Mesenchymal stem cell (in vitro differentiated cells and primary cell): ENCODE measurements at regions not wholly inside any gene's neighbourhood (a gene's known extent, or its start where the extent isn't known, plus 50 kb on each side); places are given as distances from the start of the nearest gene placed in this dataset.
"Not testable (repeated sequence)": the region's sequence is repeated elsewhere in the genome, so short reads cannot be mapped to it uniquely, and the experiment has no call there.

Experiments
- DNase-seq: peaks from one replicate; pipeline ENCODE4 v3.0.0-alpha.2; 2013
- H2AFZ ChIP-seq: one replicate; pipeline ENCODE4 v1.6.1; 2013; ENCODE audit warnings: low read depth, mild to moderate bottlenecking, control low read depth, inconsistent platforms, low read length, moderate library complexity
- H2AK5ac ChIP-seq: 2 replicates; pipeline ENCODE4 v1.6.1; 2013; ENCODE audit warnings: low read length, moderate library complexity, mild to moderate bottlenecking, inconsistent platforms; ENCODE audit not compliant: severe bottlenecking
- H2BK120ac ChIP-seq: one replicate; pipeline ENCODE4 v1.6.1; 2013; ENCODE audit warnings: low read depth, mild to moderate bottlenecking, inconsistent platforms, low read length, moderate library complexity
- H2BK12ac ChIP-seq, 2 experiments: one replicate each; pipeline ENCODE4 v1.6.1; 2013; ENCODE audit warnings: inconsistent platforms in 2 of 2, low read length in 2 of 2, mild to moderate bottlenecking in 2 of 2, moderate library complexity in 2 of 2, control low read depth in 1 of 2
- H2BK15ac ChIP-seq: one replicate; pipeline ENCODE4 v1.6.1; 2013; ENCODE audit warnings: mild to moderate bottlenecking, low read depth, inconsistent platforms; ENCODE audit not compliant: poor library complexity, severe bottlenecking
- H2BK5ac ChIP-seq: 2 replicates; pipeline ENCODE4 v1.6.1; 2013; ENCODE audit warnings: low read depth, mild to moderate bottlenecking, low read length, control low read depth, inconsistent platforms; ENCODE audit not compliant: poor library complexity, severe bottlenecking
- H3K14ac ChIP-seq, 2 experiments: one replicate each; pipeline ENCODE4 v1.6.1; 2013; ENCODE audit warnings: inconsistent platforms in 2 of 2, low read length in 2 of 2, control low read depth in 1 of 2, mild to moderate bottlenecking in 1 of 2, moderate library complexity in 1 of 2
- H3K18ac ChIP-seq, 2 experiments: one replicate each; pipeline ENCODE4 v1.6.1; 2013; ENCODE audit warnings: inconsistent platforms in 2 of 2, low read length in 2 of 2, control low read depth in 1 of 2, low read depth in 1 of 2, mild to moderate bottlenecking in 1 of 2
- H3K23ac ChIP-seq, 2 experiments: one replicate each; pipeline ENCODE4 v1.6.1; 2013; ENCODE audit warnings: inconsistent platforms in 2 of 2, low read length in 2 of 2, mild to moderate bottlenecking in 2 of 2, moderate library complexity in 2 of 2, control low read depth in 1 of 2
- H3K27ac ChIP-seq: 2 replicates; pipeline ENCODE4 v1.5.1; 2013; ENCODE audit warnings: mild to moderate bottlenecking, moderate library complexity, low read length, control low read depth, inconsistent platforms; ENCODE audit not compliant: poor library complexity, severe bottlenecking
- H3K27me3 ChIP-seq, 2 experiments: 2 replicates each; pipeline versions ENCODE4 v1.6.1 to v1.7.0; 2013; ENCODE audit warnings: low read length in 2 of 2, mild to moderate bottlenecking in 2 of 2, moderate library complexity in 2 of 2, control low read depth in 1 of 2, inconsistent platforms in 1 of 2; ENCODE audit not compliant: control insufficient read depth in 1 of 2, insufficient read depth in 1 of 2
- H3K36me3 ChIP-seq, 2 experiments: 2 replicates each; pipeline versions ENCODE4 v1.6.1 to v1.7.0; 2013; ENCODE audit warnings: low read length in 2 of 2, control low read depth in 1 of 2, inconsistent platforms in 1 of 2, low read depth in 1 of 2, mild to moderate bottlenecking in 1 of 2; ENCODE audit not compliant: insufficient read depth in 2 of 2, control insufficient read depth in 1 of 2
- H3K4ac ChIP-seq, 2 experiments: one replicate each; pipeline ENCODE4 v1.6.1; 2013; ENCODE audit warnings: inconsistent platforms in 2 of 2, low read length in 2 of 2, mild to moderate bottlenecking in 2 of 2, moderate library complexity in 2 of 2, control low read depth in 1 of 2, low read depth in 1 of 2
- H3K4me1 ChIP-seq: 2 replicates; pipeline ENCODE4 v1.6.1; 2013; ENCODE audit warnings: low read depth, low read length, control low read depth; ENCODE audit not compliant: control insufficient read depth, insufficient read depth
- H3K4me2 ChIP-seq: 2 replicates; pipeline ENCODE4 v1.6.1; 2013; ENCODE audit warnings: low read length, mild to moderate bottlenecking, inconsistent platforms; ENCODE audit not compliant: poor library complexity, severe bottlenecking
- H3K4me3 ChIP-seq, 2 experiments: 2 replicates each; pipeline versions ENCODE4 v1.5.1 to v1.7.0; 2013; ENCODE audit warnings: low read length in 2 of 2, mild to moderate bottlenecking in 2 of 2, control low read depth in 1 of 2, low read depth in 1 of 2; ENCODE audit not compliant: insufficient read depth in 1 of 2
- H3K79me1 ChIP-seq: replicated peaks from 2 replicates; pipeline ENCODE4 v1.6.1; 2013; ENCODE audit warnings: mild to moderate bottlenecking, control low read depth, low read length, inconsistent platforms; ENCODE audit not compliant: poor library complexity, severe bottlenecking
- H3K9ac ChIP-seq: 2 replicates; pipeline ENCODE4 v1.7.0; 2013; ENCODE audit warnings: mild to moderate bottlenecking, low read length, moderate library complexity
- H3K9me3 ChIP-seq: 2 replicates; pipeline ENCODE4 v1.7.0; 2013; ENCODE audit warnings: mild to moderate bottlenecking, low read length; ENCODE audit not compliant: control insufficient read depth
- H4K8ac ChIP-seq: one replicate; pipeline ENCODE4 v1.6.1; 2013; ENCODE audit warnings: inconsistent platforms, mild to moderate bottlenecking, low read length, moderate library complexity
- H4K91ac ChIP-seq: one replicate; pipeline ENCODE4 v1.6.1; 2013; ENCODE audit warnings: mild to moderate bottlenecking, low read length, inconsistent platforms
- WGBS: methylation state at CpG from one replicate; pipeline ENCODE4 v1.1.7; 2013; ENCODE audit warnings: mixed read lengths; 5-methylcytosine and 5-hydroxymethylcytosine counted together

DNA sequence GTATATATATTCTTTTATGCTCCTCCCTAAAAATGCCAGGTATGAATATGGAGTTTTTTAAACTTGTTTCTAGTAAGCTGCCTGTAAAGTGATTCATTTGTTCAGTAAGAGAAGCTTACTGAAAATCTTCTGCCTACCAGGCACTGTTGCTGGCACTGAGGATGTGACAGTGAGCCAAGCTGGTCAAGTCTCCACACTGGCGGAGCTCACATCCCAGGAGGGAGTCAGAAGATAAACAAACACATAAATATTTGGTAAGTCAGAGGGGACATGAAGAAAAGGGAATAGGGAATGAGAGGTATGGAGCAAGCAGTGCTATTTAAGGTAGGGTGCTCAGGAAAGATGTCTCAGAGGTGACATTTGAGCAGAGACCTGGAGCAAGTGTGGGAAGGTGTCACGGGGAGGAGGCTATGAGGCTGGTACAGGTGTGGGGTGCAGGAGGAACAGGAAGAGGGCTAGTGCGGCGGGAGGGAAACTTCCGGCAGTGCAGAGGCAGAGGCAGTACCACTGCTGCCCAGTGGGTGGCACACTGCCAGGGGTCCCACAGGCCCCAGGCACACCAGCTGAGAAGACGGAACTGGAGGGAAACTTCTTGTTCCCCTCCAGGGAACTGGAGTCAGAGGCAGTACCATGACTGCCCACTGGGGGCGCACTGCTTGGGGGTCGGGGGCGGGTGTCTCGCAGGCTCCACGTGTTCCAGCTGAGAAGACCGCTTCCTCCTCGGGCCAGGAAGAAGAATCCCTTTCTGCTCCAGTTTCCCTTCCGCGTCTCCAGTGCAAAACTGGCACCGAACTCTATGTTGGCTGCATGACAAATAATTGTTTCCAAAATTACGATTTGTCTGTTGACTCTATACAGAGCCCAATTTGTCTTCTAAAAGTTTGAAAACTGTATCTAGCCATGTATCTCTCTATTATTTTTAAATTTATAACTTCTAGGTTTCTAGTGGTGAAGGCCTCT, 161.0 kb downstream of the TEX36 start:
- H3K4ac ChIP-seq = no peak overlapping the region
- no peak overlapping the region for H3K18ac ChIP-seq
- no peaks in the 10 kb centered on the region for H3K79me1 ChIP-seq
- peaks cover 5% of the 10 kb centered on the region for H3K9me3 ChIP-seq
- no peak overlapping the region for H3K4me2 ChIP-seq
- no peak for DNase-seq
- no peak overlapping the region for H3K14ac ChIP-seq
- H2AFZ ChIP-seq = no peak overlapping the region
- no peak overlapping the region for H3K9ac ChIP-seq
- H3K23ac ChIP-seq = no peak overlapping the region
- no peak overlapping the region for H2BK120ac ChIP-seq
- H2BK5ac ChIP-seq = no peak overlapping the region
- H3K4me1 ChIP-seq = no peaks in the 10 kb centered on the region
- H3K4me3 ChIP-seq = no peak overlapping the region
- H2BK12ac ChIP-seq = no peak overlapping the region
- no peak overlapping the region for H3K27ac ChIP-seq
- H4K8ac ChIP-seq = no peak overlapping the region
- no peaks in the 10 kb centered on the region for H3K36me3 ChIP-seq
- 69% methylated on average over 17 of the region's 17 CpGs for WGBS
- H3K27me3 ChIP-seq = no peaks in the 10 kb centered on the region
- no peak overlapping the region for H2BK15ac ChIP-seq
- no peak overlapping the region for H2AK5ac ChIP-seq
- H4K91ac ChIP-seq = no peak overlapping the region

DNA sequence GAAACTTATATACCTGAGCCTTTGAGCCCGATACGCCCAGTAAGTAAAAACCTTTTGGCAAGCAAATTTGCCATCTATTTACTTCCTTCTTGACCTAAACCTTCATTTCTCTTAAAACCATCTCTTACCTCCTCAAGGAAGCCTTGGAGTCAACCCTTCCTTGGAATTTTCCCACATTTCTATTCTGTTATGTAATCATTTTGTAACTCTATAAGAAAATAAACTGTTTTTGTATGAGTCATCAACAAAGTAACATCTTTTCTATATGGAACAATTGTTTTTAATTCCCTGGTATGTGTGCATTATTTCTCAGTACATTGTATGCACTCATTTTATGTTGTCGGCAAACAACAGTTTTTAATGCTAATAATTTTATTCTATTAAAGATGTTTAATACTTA, 162.0 kb downstream of the TEX36 start:
- no peaks in the 10 kb centered on the region for H3K36me3 ChIP-seq
- H2BK5ac ChIP-seq = no peak overlapping the region
- H4K91ac ChIP-seq = no peak overlapping the region
- no peak overlapping the region for H3K23ac ChIP-seq
- H3K14ac ChIP-seq = no peak overlapping the region
- H3K9me3 ChIP-seq = peaks cover 5% of the 10 kb centered on the region
- WGBS = 96% methylated on average over 2 of the region's 3 CpGs
- no peak overlapping the region for H2AK5ac ChIP-seq
- no peak overlapping the region for H2AFZ ChIP-seq
- H3K4me1 ChIP-seq = no peaks in the 10 kb centered on the region
- H3K27me3 ChIP-seq = no peaks in the 10 kb centered on the region
- no peak overlapping the region for H3K4me3 ChIP-seq
- H2BK120ac ChIP-seq = no peak overlapping the region
- H3K18ac ChIP-seq = no peak overlapping the region
- no peak overlapping the region for H3K4ac ChIP-seq
- no peak for DNase-seq
- no peaks in the 10 kb centered on the region for H3K79me1 ChIP-seq
- no peak overlapping the region for H2BK15ac ChIP-seq
- H3K9ac ChIP-seq = no peak overlapping the region
- no peak overlapping the region for H3K27ac ChIP-seq
- no peak overlapping the region for H3K4me2 ChIP-seq
- H4K8ac ChIP-seq = no peak overlapping the region
- no peak overlapping the region for H2BK12ac ChIP-seq

DNA sequence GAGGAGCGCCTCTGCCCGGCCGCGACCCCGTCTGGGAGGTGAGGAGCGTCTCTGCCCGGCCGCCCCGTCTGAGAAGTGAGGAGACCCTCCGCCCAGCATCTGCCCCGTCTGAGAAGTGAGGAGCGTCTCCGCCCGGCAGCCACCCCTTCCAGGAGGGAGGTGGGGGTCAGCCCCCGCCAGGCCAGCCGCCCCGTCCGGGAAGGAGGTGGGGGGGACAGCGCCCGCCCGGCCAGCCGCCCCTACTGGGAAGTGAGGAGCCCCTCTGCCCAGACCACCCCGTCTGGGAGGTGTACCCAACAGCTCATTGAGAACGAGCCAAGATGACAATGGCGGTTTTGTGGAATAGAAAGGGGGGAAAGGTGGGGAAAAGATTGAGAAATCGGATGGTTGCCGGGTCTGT, 164.6 kb downstream of the TEX36 start:
- H3K4me2 ChIP-seq, H3K27me3 ChIP-seq, H3K4ac ChIP-seq, H2AK5ac ChIP-seq, H3K36me3 ChIP-seq, H4K91ac ChIP-seq, H3K18ac ChIP-seq, H2BK12ac ChIP-seq, H3K9me3 ChIP-seq, H3K4me1 ChIP-seq, DNase-seq, H3K27ac ChIP-seq, H2BK5ac ChIP-seq, H3K79me1 ChIP-seq, H2AFZ ChIP-seq, H3K4me3 ChIP-seq, H2BK120ac ChIP-seq, H2BK15ac ChIP-seq, H3K9ac ChIP-seq, H3K14ac ChIP-seq, H4K8ac ChIP-seq, H3K23ac ChIP-seq: not testable (repeated sequence)
- WGBS = 91% methylated on average over 20 of the region's 27 CpGs

DNA sequence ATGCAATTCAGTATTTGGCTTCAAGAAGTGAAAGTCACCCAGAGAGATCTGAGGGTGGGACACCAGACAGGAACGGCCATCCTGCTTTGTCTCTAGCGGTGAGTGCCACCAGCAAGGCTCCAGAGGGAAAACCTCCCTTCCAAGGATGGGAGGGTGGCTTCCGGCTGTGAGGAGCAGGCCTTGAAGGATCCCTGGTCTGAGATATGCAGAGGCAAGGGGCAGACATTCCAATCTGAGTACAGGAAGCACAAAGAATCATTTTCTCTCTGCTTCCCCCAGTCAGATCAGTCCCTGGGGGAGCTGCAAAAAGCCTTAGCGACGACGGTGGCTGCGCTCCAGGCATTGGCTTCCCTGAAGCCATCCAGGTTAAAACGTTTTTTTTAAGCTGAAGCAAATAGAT, 167.4 kb downstream of the TEX36 start:
- Histone ChIP-seq H2AK5ac (no peak overlapping the region), H2BK5ac (no peak overlapping the region), H4K8ac (no peak overlapping the region), H3K4ac (no peak overlapping the region), H3K36me3 (no peaks in the 10 kb centered on the region), H3K9me3 (peaks cover 5% of the 10 kb centered on the region), H3K4me2 (no peak overlapping the region), H3K23ac (no peak overlapping the region), H2BK12ac (no peak overlapping the region), H2BK120ac (no peak overlapping the region), H3K18ac (no peak overlapping the region), H3K27ac (no peak overlapping the region), H4K91ac (no peak overlapping the region), H2AFZ (no peak overlapping the region), H3K9ac (no peak overlapping the region), H3K14ac (no peak overlapping the region), H3K27me3 (peaks cover 0 to 6% of the 10 kb centered on the region in 2 experiments), H2BK15ac (no peak overlapping the region), H3K79me1 (no peaks in the 10 kb centered on the region), H3K4me1 (no peaks in the 10 kb centered on the region), H3K4me3 (no peak overlapping the region)
- 86% methylated on average over 7 of the region's 8 CpGs for WGBS
- no peak for DNase-seq
